HG03439 (cell line): ENCODE measurements at regions not wholly inside any gene's neighbourhood (a gene's known extent, or its start where the extent isn't known, plus 50 kb on each side); places are given as distances from the start of the nearest gene placed in this dataset.
"Not testable (repeated sequence)": the region's sequence is repeated elsewhere in the genome, so short reads cannot be mapped to it uniquely, and the experiment has no call there.

Experiments used
- ATAC-seq: cut with Tn5 transposase; IDR thresholded peaks from one replicate; pipeline ENCODE4 v1.9.1; 2021; ENCODE audit warnings: mild to moderate bottlenecking, moderate library complexity; ENCODE audit not compliant: unreplicated experiment

GRCh38 chr15:46880791-46881190, 836.5 kb upstream of the SEMA6D start:
- ATAC-seq, result no peak

- no peak for ATAC-seq
Measured at GRCh38 chr15:46892621-46893160, 824.6 kb upstream of the SEMA6D start.

- ATAC-seq, result no peak
Measured at GRCh38 chr15:46894644-46895043, 822.7 kb upstream of the SEMA6D start.

- no peak for ATAC-seq
Measured at GRCh38 chr15:46897266-46897665, 820.0 kb upstream of the SEMA6D start.

- no peak for ATAC-seq
Measured at GRCh38 chr15:46901001-46901400, 816.3 kb upstream of the SEMA6D start.

- ATAC-seq, result no peak
Measured at GRCh38 chr15:46917721-46918252, 799.5 kb upstream of the SEMA6D start.

- ATAC-seq, result no peak
Measured at GRCh38 chr15:46918462-46919140, 798.7 kb upstream of the SEMA6D start.

- ATAC-seq, result no peak
Measured at GRCh38 chr15:46921891-46922290, 795.4 kb upstream of the SEMA6D start.

- ATAC-seq, result no peak
Measured at GRCh38 chr15:46930426-46930825, 786.9 kb upstream of the SEMA6D start.

- ATAC-seq, result no peak
Measured at GRCh38 chr15:46933332-46933731, 784.0 kb upstream of the SEMA6D start.

GRCh38 chr15:46934851-46935250, 782.5 kb upstream of the SEMA6D start:
- no peak for ATAC-seq

GRCh38 chr15:46938169-46938568, 779.1 kb upstream of the SEMA6D start:
- ATAC-seq, result no peak

GRCh38 chr15:46941241-46941640, 776.1 kb upstream of the SEMA6D start:
- ATAC-seq, result no peak

GRCh38 chr15:46946953-46947352, 770.4 kb upstream of the SEMA6D start:
- no peak for ATAC-seq

- ATAC-seq, result no peak
Measured at GRCh38 chr15:46955576-46955975, 761.7 kb upstream of the SEMA6D start.

GRCh38 chr15:46956456-46956855, 760.8 kb upstream of the SEMA6D start:
- ATAC-seq, result no peak

GRCh38 chr15:46956881-46957280, 760.4 kb upstream of the SEMA6D start:
- no peak for ATAC-seq

- ATAC-seq, result no peak
Measured at GRCh38 chr15:46960581-46960980, 756.7 kb upstream of the SEMA6D start.

GRCh38 chr15:46961795-46962194, 755.5 kb upstream of the SEMA6D start:
- no peak for ATAC-seq

GRCh38 chr15:46988055-46988454, 729.2 kb upstream of the SEMA6D start:
- ATAC-seq, result not testable (repeated sequence)

GRCh38 chr15:46996359-46996758, 720.9 kb upstream of the SEMA6D start:
- no peak for ATAC-seq

GRCh38 chr15:46997501-46997900, 719.8 kb upstream of the SEMA6D start:
- no peak for ATAC-seq

- ATAC-seq, result no peak
Measured at GRCh38 chr15:47003568-47003967, 713.7 kb upstream of the SEMA6D start.
